Right ventricle myocardium superior (tissue), 1 donor: ENCODE measurements at regions not wholly inside any gene's neighbourhood (a gene's known extent, or its start where the extent isn't known, plus 50 kb on each side); places are given as distances from the start of the nearest gene placed in this dataset.

Experiments
- ATAC-seq: fragments of 200-7000 bp; cut with Tn5 transposase; one replicate; pipeline ENCODE4 v1.9.1; 2020; ENCODE audit warnings: mild to moderate bottlenecking; ENCODE audit not compliant: poor library complexity
- DNase-seq: peaks from one replicate; pipeline ENCODE4 v3.0.0-alpha.2; 2020
- intact Hi-C: fragments of 100-400 bp; cut with DNase I; formaldehyde crosslinking; loops from one replicate; pipeline ENCODE4 v1.11.2; 2022
- donor health status: DM: no; HTN: yes; CAD: no; lungs with severe emphysema.

GRCh38 chr13:47186471-47186870, 289.6 kb upstream of the HTR2A start:
- intact Hi-C loops: no loop called here
- ATAC-seq (no peak), DNase-seq (no peak)

GRCh38 chr13:47184321-47184720, 287.5 kb upstream of the HTR2A start:
- intact Hi-C loops: no loop called here
- no peak for DNase-seq
- ATAC-seq: no peak

GRCh38 chr13:47179321-47179720, 282.5 kb upstream of the HTR2A start:
- no peak for ATAC-seq
- intact Hi-C loops: no loop called here
- DNase-seq: no peak

GRCh38 chr13:47178090-47178950, 281.5 kb upstream of the HTR2A start:
- ATAC-seq: no peak
- intact Hi-C loops: no loop called here

GRCh38 chr13:47175172-47175866, 278.5 kb upstream of the HTR2A start:
- intact Hi-C loops: no loop called here
- DNase-seq (no peak), ATAC-seq (no peak)

More at GRCh38 chr13:47178090-47178950, 281.5 kb upstream of the HTR2A start:
- no peak for DNase-seq

GRCh38 chr13:47170971-47171370, 274.1 kb upstream of the HTR2A start:
- DNase-seq (no peak), ATAC-seq (no peak)
- intact Hi-C loops: no loop called here

GRCh38 chr13:47168618-47169017, 271.8 kb upstream of the HTR2A start:
- intact Hi-C loops: no loop called here
- ATAC-seq (no peak), DNase-seq (no peak)

GRCh38 chr13:47168066-47168465, 271.2 kb upstream of the HTR2A start:
- DNase-seq (no peak), ATAC-seq (no peak)
- intact Hi-C loops: no loop called here

GRCh38 chr13:47166336-47166735, 269.5 kb upstream of the HTR2A start:
- no peak for ATAC-seq
- DNase-seq: no peak
- intact Hi-C loops: no loop called here

GRCh38 chr13:47159853-47160550, 263.1 kb upstream of the HTR2A start:
- intact Hi-C loops: no loop called here
- no peak for DNase-seq
- no peak for ATAC-seq

GRCh38 chr13:47158593-47158992, 261.7 kb upstream of the HTR2A start:
- ATAC-seq (no peak), DNase-seq (no peak)
- intact Hi-C loops: no loop called here

- ATAC-seq: no peak
- intact Hi-C loops: no loop called here
- DNase-seq: no peak
Measured at GRCh38 chr13:47148543-47148942, 251.7 kb upstream of the HTR2A start.

GRCh38 chr13:47147812-47148119, 250.9 kb upstream of the HTR2A start:
- no peak for ATAC-seq
- intact Hi-C loops: no loop called here
- DNase-seq: no peak

GRCh38 chr13:47146991-47147811, 250.3 kb upstream of the HTR2A start:
- DNase-seq (no peak), ATAC-seq (no peak)
- intact Hi-C loops: no loop called here

- no peak for DNase-seq
- ATAC-seq: no peak
- intact Hi-C loops: no loop called here
Measured at GRCh38 chr13:47146136-47146535, 249.3 kb upstream of the HTR2A start.

- intact Hi-C loops: no loop called here
- no peak for DNase-seq
- no peak for ATAC-seq
Measured at GRCh38 chr13:47144782-47145181, 247.9 kb upstream of the HTR2A start.

- no peak for DNase-seq
Measured at GRCh38 chr13:47142105-47142504, 245.3 kb upstream of the HTR2A start.

GRCh38 chr13:47139519-47139918, 242.7 kb upstream of the HTR2A start:
- DNase-seq: no peak
- intact Hi-C loops: no loop called here

More at GRCh38 chr13:47142105-47142504, 245.3 kb upstream of the HTR2A start:
- no peak for ATAC-seq
- intact Hi-C loops: no loop called here

GRCh38 chr13:47136504-47136941, 239.7 kb upstream of the HTR2A start:
- no peak for DNase-seq
- ATAC-seq: no peak
- intact Hi-C loops: no loop called here

More at GRCh38 chr13:47139519-47139918, 242.7 kb upstream of the HTR2A start:
- no peak for ATAC-seq
